GM12872 (cell line): ENCODE measurements at regions not wholly inside any gene's neighbourhood (a gene's known extent, or its start where the extent isn't known, plus 50 kb on each side); places are given as distances from the start of the nearest gene placed in this dataset.

Source experiments
- TF ChIP-seq, protein P1 (sequence below): IDR thresholded peaks from 3 replicates; pipeline ENCODE4 v1.5.1; 2011; ENCODE audit warnings: low read depth, mild to moderate bottlenecking, low read length, moderate library complexity; ENCODE audit not compliant: insufficient read depth

DNA sequence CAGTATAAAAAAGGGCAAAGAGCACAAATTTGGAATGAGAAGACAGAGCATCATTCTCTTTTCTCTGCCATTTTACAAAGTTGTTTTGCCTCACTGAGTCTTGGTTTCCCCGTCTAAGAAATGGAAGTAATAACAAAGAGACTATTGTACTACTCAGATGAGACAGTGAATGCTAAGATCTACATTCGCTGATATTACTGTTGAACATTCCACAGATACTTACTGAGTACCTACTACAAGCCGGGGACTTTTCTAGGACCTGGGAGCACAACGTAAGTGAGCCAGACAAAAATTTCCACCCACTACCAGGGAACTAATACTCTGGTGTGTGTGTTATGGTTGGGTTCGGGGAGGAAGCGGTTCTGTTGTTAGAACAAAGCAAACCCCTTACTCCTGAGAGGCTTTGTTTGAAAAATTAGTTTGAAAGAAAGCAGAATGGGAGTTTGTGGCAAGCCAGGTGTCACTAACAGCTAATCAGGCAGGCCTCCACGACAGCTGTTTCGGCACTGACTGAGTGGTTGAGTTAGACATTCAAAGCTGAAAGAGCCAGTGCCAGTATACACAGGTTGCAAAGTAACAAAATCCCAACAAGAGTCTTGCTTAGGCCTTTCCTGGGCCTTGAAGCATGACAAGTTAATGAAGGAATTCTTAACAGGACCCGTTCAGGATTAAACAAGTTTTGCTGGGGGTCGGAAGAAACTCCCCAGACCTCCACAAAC is 458.3 kb downstream of the EDEM1 start:
- TF ChIP-seq, protein P1, sequence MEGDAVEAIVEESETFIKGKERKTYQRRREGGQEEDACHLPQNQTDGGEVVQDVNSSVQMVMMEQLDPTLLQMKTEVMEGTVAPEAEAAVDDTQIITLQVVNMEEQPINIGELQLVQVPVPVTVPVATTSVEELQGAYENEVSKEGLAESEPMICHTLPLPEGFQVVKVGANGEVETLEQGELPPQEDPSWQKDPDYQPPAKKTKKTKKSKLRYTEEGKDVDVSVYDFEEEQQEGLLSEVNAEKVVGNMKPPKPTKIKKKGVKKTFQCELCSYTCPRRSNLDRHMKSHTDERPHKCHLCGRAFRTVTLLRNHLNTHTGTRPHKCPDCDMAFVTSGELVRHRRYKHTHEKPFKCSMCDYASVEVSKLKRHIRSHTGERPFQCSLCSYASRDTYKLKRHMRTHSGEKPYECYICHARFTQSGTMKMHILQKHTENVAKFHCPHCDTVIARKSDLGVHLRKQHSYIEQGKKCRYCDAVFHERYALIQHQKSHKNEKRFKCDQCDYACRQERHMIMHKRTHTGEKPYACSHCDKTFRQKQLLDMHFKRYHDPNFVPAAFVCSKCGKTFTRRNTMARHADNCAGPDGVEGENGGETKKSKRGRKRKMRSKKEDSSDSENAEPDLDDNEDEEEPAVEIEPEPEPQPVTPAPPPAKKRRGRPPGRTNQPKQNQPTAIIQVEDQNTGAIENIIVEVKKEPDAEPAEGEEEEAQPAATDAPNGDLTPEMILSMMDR: no peak

DNA sequence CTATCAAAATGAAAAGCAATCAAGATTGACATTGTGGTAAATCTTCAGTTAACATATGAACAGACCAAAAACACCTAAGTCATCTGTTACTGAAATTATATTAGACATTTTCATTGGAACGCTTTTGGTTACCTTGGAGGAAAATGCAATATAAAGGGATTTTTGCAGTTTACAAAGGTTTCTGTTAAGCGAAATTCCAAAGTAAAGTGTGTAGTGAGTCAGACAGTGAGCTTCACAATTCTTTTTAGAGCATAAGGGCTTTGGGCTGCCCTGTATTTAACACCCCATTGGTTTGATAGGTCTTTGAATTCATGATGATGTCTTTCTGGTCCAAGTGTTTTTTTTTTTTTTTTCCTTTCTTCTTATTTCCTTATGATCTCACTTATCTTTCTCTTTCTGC is 462.8 kb downstream of the EDEM1 start:
- TF ChIP-seq, protein P1: no peak

DNA sequence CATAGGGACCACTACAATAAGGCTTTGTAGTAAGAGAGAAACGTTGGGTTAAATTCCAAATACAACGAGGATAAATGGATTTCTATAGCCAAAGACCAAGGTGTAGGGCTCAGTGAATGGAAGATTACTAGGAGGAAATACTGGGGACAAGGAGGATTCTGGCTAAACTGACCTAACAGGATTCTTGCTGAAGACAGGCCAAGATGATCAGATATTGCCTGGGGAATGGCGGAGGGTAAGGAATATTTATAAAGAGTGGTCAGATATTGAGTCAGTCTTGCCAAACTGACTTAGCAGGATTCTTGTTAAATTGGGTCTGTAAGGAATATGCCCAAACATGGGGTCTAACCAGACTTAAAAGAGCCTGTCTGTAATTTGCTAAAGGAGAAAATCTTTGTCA is 463.8 kb downstream of the EDEM1 start:
- TF ChIP-seq, protein P1: no peak

GRCh38 chr3:5653426-5654143 is 466.1 kb downstream of the EDEM1 start:
- TF ChIP-seq, protein P1: no peak

DNA sequence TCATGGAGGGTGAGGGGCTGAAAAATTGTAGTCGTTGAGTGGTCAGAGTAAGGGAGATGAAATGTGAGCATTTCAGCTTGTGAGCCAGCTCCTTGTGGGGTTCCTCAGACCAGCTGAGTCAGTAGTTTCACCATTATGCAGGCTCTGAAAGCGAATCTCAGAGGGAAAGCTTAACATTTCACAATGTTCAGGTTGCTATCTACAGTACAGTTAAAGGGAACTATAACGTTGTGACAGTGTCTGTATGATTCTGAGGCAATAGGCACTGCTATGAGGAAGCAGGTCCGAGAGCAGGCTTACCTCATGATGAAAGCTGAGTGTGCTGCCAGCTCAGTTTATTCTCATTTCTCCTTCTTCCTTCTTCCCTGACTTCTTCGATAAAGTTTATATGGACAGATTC is 469.6 kb downstream of the EDEM1 start:
- TF ChIP-seq, protein P1: no peak

- TF ChIP-seq, protein P1: no peak
Measured at GRCh38 chr3:5663601-5664000, 476.1 kb downstream of the EDEM1 start.

DNA sequence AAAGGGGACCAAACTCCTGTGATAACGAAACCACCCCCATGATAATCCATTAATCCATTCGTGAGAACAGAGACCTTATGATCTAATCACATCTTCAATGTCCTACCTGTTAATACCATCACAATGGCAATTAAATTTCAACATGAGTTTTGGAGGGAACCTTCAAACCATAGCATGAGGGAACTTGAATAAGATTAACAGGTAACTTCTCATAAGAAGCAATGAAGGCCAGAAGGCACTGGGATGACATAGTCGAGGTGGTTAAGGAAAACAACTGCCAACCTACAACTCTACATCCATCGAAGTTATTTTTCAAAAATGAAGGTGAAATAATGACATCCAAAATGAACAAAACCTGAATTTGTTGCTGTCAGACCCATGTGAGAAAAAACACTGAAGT is 478.9 kb downstream of the EDEM1 start:
- TF ChIP-seq, protein P1: no peak
